Activated CD4-positive, CD25-positive, alpha-beta regulatory T cell (primary cell): ENCODE measurements at regions not wholly inside any gene's neighbourhood (a gene's known extent, or its start where the extent isn't known, plus 50 kb on each side); places are given as distances from the start of the nearest gene placed in this dataset.

Experiments
- DNase-seq, 4 experiments: peaks; one replicate each; lab custom pipeline; 2025; lab: John Stamatoyannopoulos, UW

GRCh38 chr6:110033101-110033500 lies 55.0 kb downstream of the GPR6 start:
- DNase-seq, result no peak

- DNase-seq, result no peak
These were observed 55.9 kb downstream of the GPR6 start for GRCh38 chr6:110033749-110034666.

GRCh38 chr6:110034667-110035036 lies 56.5 kb downstream of the GPR6 start:
- no peak for DNase-seq

- DNase-seq, result no peak
These were observed 57.2 kb downstream of the GPR6 start for GRCh38 chr6:110035321-110035720.

GRCh38 chr6:110036408-110037302 lies 58.5 kb downstream of the GPR6 start:
- no peak for DNase-seq

GRCh38 chr6:110037726-110038295 lies 59.7 kb downstream of the GPR6 start:
- no peak for DNase-seq

- peak; percentile 61 to 67 (median 66) for DNase-seq
These were observed 61.4 kb downstream of the GPR6 start for GRCh38 chr6:110039364-110039980.

GRCh38 chr6:110039981-110040383 lies 61.9 kb downstream of the GPR6 start:
- peak in 2 of 4 experiments; percentile 5 to 8 for DNase-seq

- DNase-seq, result no peak
These were observed 62.6 kb downstream of the GPR6 start for GRCh38 chr6:110040716-110041115.

- no peak for DNase-seq
These were observed 63.0 kb downstream of the GPR6 start for GRCh38 chr6:110041126-110041525.

GRCh38 chr6:110041830-110042229 lies 63.7 kb downstream of the GPR6 start:
- no peak for DNase-seq

GRCh38 chr6:110042670-110043296 lies 64.7 kb downstream of the GPR6 start:
- DNase-seq, result no peak

GRCh38 chr6:110043366-110043994 lies 65.4 kb downstream of the GPR6 start:
- no peak for DNase-seq

- DNase-seq, result no peak
These were observed 66.0 kb downstream of the GPR6 start for GRCh38 chr6:110044096-110044495.

GRCh38 chr6:110044622-110045021 lies 66.5 kb downstream of the GPR6 start:
- DNase-seq, result no peak

GRCh38 chr6:110048221-110048875 lies 70.2 kb downstream of the GPR6 start:
- no peak for DNase-seq

GRCh38 chr6:110049696-110050439 lies 71.8 kb downstream of the GPR6 start:
- no peak for DNase-seq
